ENCODE measurements at regions not wholly inside any gene's neighbourhood (a gene's known extent, or its start where the extent isn't known, plus 50 kb on each side); places are given as distances from the start of the nearest gene placed in this dataset.
"Not testable (repeated sequence)": the region's sequence is repeated elsewhere in the genome, so short reads cannot be mapped to it uniquely, and the experiment has no call there.

GRCh38 chr16:29268348-29268747 is 138.2 kb downstream of the NPIPB11 start:
- not testable (repeated sequence) for DNase-seq

DNA sequence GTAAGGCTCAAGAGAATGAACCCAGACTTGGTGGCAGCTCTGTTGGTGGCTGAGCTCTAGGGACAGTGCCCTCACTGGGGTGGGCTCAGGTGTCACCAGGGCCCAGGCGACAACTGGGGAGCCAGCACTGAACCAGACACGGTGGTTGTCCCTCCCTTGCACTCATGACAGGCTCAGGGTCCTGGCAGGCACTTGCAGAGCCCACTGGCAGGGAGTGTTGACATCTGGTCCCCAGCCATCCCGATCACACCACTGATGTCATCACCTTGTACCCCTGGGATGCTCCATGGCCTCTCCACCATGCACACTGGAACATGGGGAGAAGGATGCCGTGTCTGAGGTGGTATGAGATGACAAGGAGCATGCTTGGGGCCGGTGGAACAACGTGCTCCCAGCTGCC is 138.6 kb downstream of the NPIPB11 start:
- DNase-seq; in situ Hi-C loops (cut with MboI; ENCODE audit: low pct_unique_long_range_greater_than_20kb, low sequenced_read_pairs): not testable (repeated sequence)

More at GRCh38 chr16:29268348-29268747, 138.2 kb downstream of the NPIPB11 start:
- in situ Hi-C loops (cut with MboI; ENCODE audit: low pct_unique_long_range_greater_than_20kb, low sequenced_read_pairs) = not testable (repeated sequence)

- in situ Hi-C loops (cut with MboI; ENCODE audit: low pct_unique_long_range_greater_than_20kb, low sequenced_read_pairs) = not testable (repeated sequence)
Measured at GRCh38 chr16:29267055-29267619, 139.4 kb downstream of the NPIPB11 start.

GRCh38 chr16:29266612-29267011 is 139.9 kb downstream of the NPIPB11 start:
- DNase-seq; in situ Hi-C loops (cut with MboI; ENCODE audit: low pct_unique_long_range_greater_than_20kb, low sequenced_read_pairs): not testable (repeated sequence)

More at GRCh38 chr16:29267055-29267619, 139.4 kb downstream of the NPIPB11 start:
- not testable (repeated sequence) for DNase-seq

GRCh38 chr16:29265255-29265853 is 141.2 kb downstream of the NPIPB11 start:
- in situ Hi-C loops (cut with MboI; ENCODE audit: low pct_unique_long_range_greater_than_20kb, low sequenced_read_pairs) = not testable (repeated sequence)
- peak; percentile 45 for DNase-seq

- in situ Hi-C loops (cut with MboI; ENCODE audit: low pct_unique_long_range_greater_than_20kb, low sequenced_read_pairs); DNase-seq: not testable (repeated sequence)
Measured at GRCh38 chr16:29264080-29264837, 142.3 kb downstream of the NPIPB11 start.

DNA sequence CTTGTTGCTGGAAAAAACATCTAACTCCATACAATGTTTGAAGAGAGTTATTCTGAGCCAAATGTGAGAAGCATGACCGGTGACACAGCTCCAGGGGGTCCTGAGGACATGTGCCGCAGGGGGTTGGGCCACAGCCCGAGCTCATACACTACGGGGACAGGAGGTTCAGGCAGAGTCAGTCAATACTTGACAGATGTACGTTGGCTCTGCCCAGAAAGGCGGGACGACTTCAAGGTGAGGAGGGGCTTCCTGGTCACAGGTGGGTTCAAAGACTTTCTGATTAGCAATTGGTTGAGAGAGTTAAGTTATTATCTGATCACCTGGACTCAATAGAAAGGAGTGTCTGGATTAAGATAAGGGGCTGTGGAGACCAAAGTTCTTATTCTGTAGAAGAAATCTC is 143.8 kb downstream of the NPIPB11 start:
- in situ Hi-C loops (cut with MboI; ENCODE audit: low pct_unique_long_range_greater_than_20kb, low sequenced_read_pairs); DNase-seq: not testable (repeated sequence)

- DNase-seq; in situ Hi-C loops (cut with MboI; ENCODE audit: low pct_unique_long_range_greater_than_20kb, low sequenced_read_pairs): not testable (repeated sequence)
Measured at GRCh38 chr16:29261427-29262248, 144.9 kb downstream of the NPIPB11 start.

DNA sequence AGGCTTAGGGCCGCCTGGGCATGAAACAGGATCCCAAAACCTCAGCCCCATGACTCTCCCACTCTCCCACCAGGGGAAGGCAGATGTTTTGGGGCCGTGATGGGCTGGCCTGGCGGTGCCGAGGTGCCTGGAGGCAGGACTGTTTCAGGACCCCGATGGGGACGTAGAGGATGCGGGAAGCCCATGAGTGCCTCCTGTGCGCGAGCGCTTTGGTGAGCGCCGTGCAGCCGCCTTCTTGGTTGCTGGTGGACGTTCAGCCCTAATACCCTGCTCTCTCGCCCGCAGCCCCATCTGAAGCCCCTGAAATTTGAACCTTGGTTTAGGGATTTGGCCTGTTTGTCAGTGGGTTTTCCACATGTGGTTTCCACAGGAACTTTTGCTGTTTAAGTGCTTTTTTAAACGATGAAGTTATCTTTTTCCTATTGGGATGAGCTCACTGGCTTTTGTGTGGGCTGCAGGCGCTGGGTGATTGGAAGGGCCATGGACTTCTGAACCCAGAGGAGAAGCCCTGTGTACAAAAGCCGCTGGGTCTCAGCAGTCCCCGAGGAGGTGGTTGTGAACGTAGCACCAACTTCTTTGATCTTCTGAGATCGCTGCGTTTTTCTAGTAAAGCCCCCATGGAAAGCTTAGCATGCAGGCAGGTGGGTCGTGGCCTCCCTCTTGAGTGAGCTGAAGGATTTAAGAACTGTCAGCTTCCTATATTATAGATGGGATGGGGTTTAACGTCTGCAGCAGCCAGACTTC is 145.7 kb downstream of the NPIPB11 start:
- DNase-seq; in situ Hi-C loops (cut with MboI; ENCODE audit: low pct_unique_long_range_greater_than_20kb, low sequenced_read_pairs): not testable (repeated sequence)

GRCh38 chr16:29259635-29260457 is 146.7 kb downstream of the NPIPB11 start:
- DNase-seq; in situ Hi-C loops (cut with MboI; ENCODE audit: low pct_unique_long_range_greater_than_20kb, low sequenced_read_pairs): not testable (repeated sequence)

GRCh38 chr16:29258946-29259634 is 147.4 kb downstream of the NPIPB11 start:
- in situ Hi-C loops (cut with MboI; ENCODE audit: low pct_unique_long_range_greater_than_20kb, low sequenced_read_pairs) = not testable (repeated sequence)

DNA sequence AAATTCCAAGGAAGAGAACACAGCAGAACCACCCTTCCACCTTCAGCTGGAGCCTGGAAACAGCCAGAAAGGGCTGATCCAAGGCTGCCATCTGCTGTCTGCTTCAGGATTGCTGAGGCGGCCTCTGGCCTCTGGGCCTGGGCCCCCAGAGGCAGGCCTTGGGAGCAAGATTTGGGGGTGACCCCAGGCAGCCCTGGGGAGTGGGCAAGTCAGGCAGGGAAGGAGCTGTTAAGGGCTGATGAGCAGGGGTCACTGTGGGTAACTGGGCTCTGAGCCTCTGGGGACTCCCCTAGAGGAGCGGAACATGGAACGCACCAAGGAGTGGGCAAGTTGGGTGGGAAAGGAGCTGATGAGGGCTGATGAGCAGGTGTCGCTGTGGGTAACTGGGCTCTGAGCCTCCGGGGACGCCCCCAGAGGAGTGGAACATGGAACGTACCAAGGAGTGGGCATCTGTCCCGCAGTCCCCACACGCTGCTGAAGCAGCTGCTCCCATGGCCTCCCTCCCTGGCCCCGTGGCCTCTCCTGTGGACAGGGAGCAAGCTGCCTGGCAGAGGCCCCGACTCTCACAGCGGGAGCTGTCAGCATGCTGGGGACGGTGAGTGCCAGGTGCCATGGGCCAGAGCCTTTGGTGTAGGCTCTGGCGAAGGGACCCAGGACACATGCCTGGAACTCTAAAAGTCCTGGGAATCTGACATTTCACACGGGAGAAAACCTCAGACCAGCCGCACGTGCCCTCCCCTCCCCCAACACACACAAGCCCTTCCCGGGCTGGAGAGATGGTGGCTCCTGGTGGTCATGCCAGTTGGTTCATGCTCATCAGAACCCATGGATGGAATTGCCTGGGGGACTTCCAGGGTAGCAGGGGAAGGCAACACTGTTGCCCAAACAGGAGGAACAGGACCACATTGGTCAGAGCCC is 148.8 kb downstream of the NPIPB11 start:
- DNase-seq; in situ Hi-C loops (cut with MboI; ENCODE audit: low pct_unique_long_range_greater_than_20kb, low sequenced_read_pairs): not testable (repeated sequence)

More at GRCh38 chr16:29258946-29259634, 147.4 kb downstream of the NPIPB11 start:
- not testable (repeated sequence) for DNase-seq

DNA sequence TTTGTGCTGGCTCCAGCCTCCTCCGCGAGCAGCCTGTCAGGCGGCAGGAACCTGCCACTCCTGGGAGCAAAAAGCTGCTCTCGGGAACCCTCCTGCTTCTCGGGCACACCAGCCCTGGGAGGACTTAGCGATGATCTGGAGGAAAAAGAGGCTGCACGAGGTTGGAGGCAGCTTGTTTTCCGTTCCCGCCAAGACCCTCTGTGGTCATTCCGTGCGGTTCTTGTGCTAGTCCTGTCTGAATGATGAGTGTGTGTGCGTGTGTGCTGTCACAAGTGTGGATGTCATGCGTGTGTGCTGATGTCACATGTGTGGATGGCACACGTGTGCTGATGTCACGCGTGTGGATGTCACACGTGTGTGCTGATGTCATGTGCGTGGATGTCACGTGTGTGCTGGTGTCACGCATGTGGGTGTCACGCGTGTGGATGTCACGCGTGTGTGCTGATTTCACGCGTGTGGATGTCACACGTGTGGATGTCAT is 150.0 kb downstream of the NPIPB11 start:
- in situ Hi-C loops (cut with MboI; ENCODE audit: low pct_unique_long_range_greater_than_20kb, low sequenced_read_pairs) = no loop called here
- DNase-seq = no peak

DNA sequence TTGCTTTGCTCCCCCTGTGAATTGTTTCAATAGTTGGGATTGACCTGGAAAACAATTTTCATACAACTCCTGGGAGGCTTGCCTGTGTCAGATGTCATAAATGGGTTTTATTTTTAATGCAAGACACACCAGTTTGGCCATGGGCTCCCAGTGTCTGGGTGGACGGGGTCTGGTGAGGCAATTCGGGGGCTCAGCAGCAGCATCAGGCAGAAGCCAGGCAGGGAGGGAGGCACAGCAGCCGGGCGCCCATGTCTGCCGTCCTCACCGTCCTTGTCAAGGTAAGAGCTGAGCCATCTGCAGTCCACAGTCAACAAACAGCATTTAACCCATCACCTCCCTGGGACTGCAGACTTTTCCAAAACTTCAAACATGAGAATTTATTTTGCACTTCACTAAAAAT is 150.6 kb downstream of the NPIPB11 start:
- in situ Hi-C loops (cut with MboI; ENCODE audit: low pct_unique_long_range_greater_than_20kb, low sequenced_read_pairs); DNase-seq: not testable (repeated sequence)

- DNase-seq; in situ Hi-C loops (cut with MboI; ENCODE audit: low pct_unique_long_range_greater_than_20kb, low sequenced_read_pairs): not testable (repeated sequence)
Measured at GRCh38 chr16:29255496-29255796, 151.1 kb downstream of the NPIPB11 start.
